ENCODE measurements at regions not wholly inside any gene's neighbourhood (a gene's known extent, or its start where the extent isn't known, plus 50 kb on each side); places are given as distances from the start of the nearest gene placed in this dataset.

GRCh38 chr18:35888329-35888728 lies 84.2 kb upstream of the RMP24 start:
- H3K27me3 ChIP-seq (ENCODE audit: control insufficient read depth in 2 of 2, insufficient read depth in 2 of 2, low read length in 2 of 2), result peaks cover 10 to 11% of the 10 kb centered on the region in 2 experiments
- ChIA-PET CTCF (interaction anchor here (1.1 kb wide), 1 partner anchor 132 kb away, joined by 3 read pairs; no protein-coding TSS in a partner anchor), POLR2A (no interaction called here)
- H3K4me2 ChIP-seq (ENCODE audit: insufficient read depth, low read length), result no peak overlapping the region
- H3K9me3 ChIP-seq (replicated peaks; ENCODE audit: control insufficient read depth, insufficient read depth, low read length), result no peaks in the 10 kb centered on the region
- no peaks in the 10 kb centered on the region for H3K79me2 ChIP-seq (ENCODE audit: control insufficient read depth, insufficient read depth, low read length)
- DNase-seq (ENCODE audit: low read depth, low spot score) (no peak), FAIRE-seq (no peak)
- dilution Hi-C loops (cut with MboI; ENCODE audit: extremely low pct_ligation_motif_present, low sequenced_read_pairs), result no loop called here
- H3K9ac ChIP-seq (replicated peaks; ENCODE audit: extremely low read depth, insufficient read depth, low read length), result no peak overlapping the region
- H3K4me1 ChIP-seq (ENCODE audit: control insufficient read depth, extremely low read depth, insufficient read depth, low read length), result no peaks in the 10 kb centered on the region
- no peaks in the 10 kb centered on the region for H3K36me3 ChIP-seq (ENCODE audit: control insufficient read depth in 2 of 2, extremely low read depth in 1 of 2, insufficient read depth in 2 of 2, low read length in 2 of 2)
- TF ChIP-seq MYC (IDR thresholded peaks at IDR 0.05; ENCODE audit: low read depth, low read length) (no peak), FOS (IDR thresholded peaks at IDR 0.05; ENCODE audit: borderline replicate concordance, insufficient read depth, low read length) (no peak), POLR2AphosphoS5 (IDR thresholded peaks at IDR 0.05; ENCODE audit: insufficient read depth, low read depth, low read length) (no peak), JUN (IDR thresholded peaks at IDR 0.05; ENCODE audit: borderline replicate concordance, insufficient read depth, insufficient read length, low read depth) (no peak)
- no peaks in the 10 kb centered on the region for H3K9me1 ChIP-seq (replicated peaks; ENCODE audit: control insufficient read depth, extremely low read depth, insufficient read depth, low read length)
- no peak overlapping the region for H3K4me3 ChIP-seq (replicated peaks in 1 of 3; ENCODE audit: insufficient read depth in 1 of 3, low read depth in 1 of 3, low read length in 3 of 3)
- no peaks in the 10 kb centered on the region for H4K20me1 ChIP-seq (replicated peaks; ENCODE audit: control insufficient read depth, extremely low read depth, insufficient read depth, low read length)
- H2AFZ ChIP-seq (ENCODE audit: low read depth, low read length), result no peak overlapping the region
- H3K27ac ChIP-seq (ENCODE audit: insufficient read depth, low read depth, low read length), result no peak overlapping the region
- intact Hi-C loops (cut with micrococcal nuclease), result no loop called here
- no TSS peak for BruUV-seq (replicated peaks)

GRCh38 chr18:35889677-35890076 lies 82.8 kb upstream of the RMP24 start:
- intact Hi-C loops (cut with micrococcal nuclease) (no loop called here), dilution Hi-C loops (cut with MboI; ENCODE audit: extremely low pct_ligation_motif_present, low sequenced_read_pairs) (no loop called here)
- Histone ChIP-seq H2AFZ (ENCODE audit: low read depth, low read length) (no peak overlapping the region), H3K4me2 (ENCODE audit: insufficient read depth, low read length) (no peak overlapping the region), H3K36me3 (ENCODE audit: control insufficient read depth in 2 of 2, extremely low read depth in 1 of 2, insufficient read depth in 2 of 2, low read length in 2 of 2) (no peaks in the 10 kb centered on the region), H3K9ac (replicated peaks; ENCODE audit: extremely low read depth, insufficient read depth, low read length) (no peak overlapping the region), H3K9me1 (replicated peaks; ENCODE audit: control insufficient read depth, extremely low read depth, insufficient read depth, low read length) (no peaks in the 10 kb centered on the region), H3K4me3 (replicated peaks in 1 of 3; ENCODE audit: insufficient read depth in 1 of 3, low read depth in 1 of 3, low read length in 3 of 3) (no peak overlapping the region), H3K27me3 (ENCODE audit: control insufficient read depth in 2 of 2, insufficient read depth in 2 of 2, low read length in 2 of 2) (peaks cover 10 to 11% of the 10 kb centered on the region in 2 experiments), H4K20me1 (replicated peaks; ENCODE audit: control insufficient read depth, extremely low read depth, insufficient read depth, low read length) (no peaks in the 10 kb centered on the region), H3K27ac (ENCODE audit: insufficient read depth, low read depth, low read length) (no peak overlapping the region), H3K4me1 (ENCODE audit: control insufficient read depth, extremely low read depth, insufficient read depth, low read length) (no peaks in the 10 kb centered on the region), H3K79me2 (ENCODE audit: control insufficient read depth, insufficient read depth, low read length) (no peaks in the 10 kb centered on the region), H3K9me3 (replicated peaks; ENCODE audit: control insufficient read depth, insufficient read depth, low read length) (no peaks in the 10 kb centered on the region)
- POLR2A ChIA-PET, result no interaction called here
- TF ChIP-seq JUN (IDR thresholded peaks at IDR 0.05; ENCODE audit: borderline replicate concordance, insufficient read depth, insufficient read length, low read depth) (no peak), GATA2 (IDR thresholded peaks at IDR 0.05; ENCODE audit: insufficient read depth, insufficient read length, low read depth, low read length) (no peak), MAX (IDR thresholded peaks at IDR 0.05; ENCODE audit: insufficient read depth, insufficient read length) (no peak), POLR2A (IDR thresholded peaks at IDR 0.05; ENCODE audit: low read depth, low read length) (no peak), EZH2 (IDR thresholded peaks at IDR 0.05; ENCODE audit: borderline replicate concordance, low read depth, low read length, severe bottlenecking) (no peak), FOS (IDR thresholded peaks at IDR 0.05; ENCODE audit: borderline replicate concordance, insufficient read depth, low read length) (no peak), CTCF (IDR thresholded peaks at IDR 0.05; ENCODE audit: extremely low read depth in 1 of 2, insufficient read depth in 1 of 2, low read depth in 1 of 2, low read length in 2 of 2) (no peak), MYC (IDR thresholded peaks at IDR 0.05; ENCODE audit: low read depth, low read length) (no peak), POLR2AphosphoS5 (IDR thresholded peaks at IDR 0.05; ENCODE audit: insufficient read depth, low read depth, low read length) (no peak)
- no peak for FAIRE-seq
- DNase-seq (ENCODE audit: low read depth, low spot score), result no peak
- CTCF ChIA-PET, result no interaction called here
- no TSS peak for BruUV-seq (replicated peaks)

Data from endothelial cell of umbilical vein (primary cell).